K562 (cell line): ENCODE measurements at regions not wholly inside any gene's neighbourhood (a gene's known extent, or its start where the extent isn't known, plus 50 kb on each side); places are given as distances from the start of the nearest gene placed in this dataset.

Experiments used
- BCL6 ChIP-seq: fragments of 250-450 bp; sonication (Bioruptor Pico); IDR thresholded peaks from 2 replicates; pipeline ENCODE4 v1.4.0; 2020
- BRCA1 ChIP-seq, 2 experiments: fragments of 450-650 bp in 1 of 2; sonication (generic) in 1 of 2; formaldehyde crosslinking in 1 of 2; IDR thresholded peaks; 2 replicates each; pipeline versions ENCODE4 v1.5.0 to v1.6.1; 2017 to 2020; ENCODE audit warnings: mild to moderate bottlenecking in 1 of 2, missing genetic modification reagents in 1 of 2
- GTF2F1 ChIP-seq: IDR thresholded peaks from 2 replicates; pipeline ENCODE4 v1.6.1; 2011; ENCODE audit warnings: low read depth, low read length, improper control_type of control experiment
- ZNF232 ChIP-seq: sonication (generic); formaldehyde crosslinking; IDR thresholded peaks from 2 replicates; pipeline ENCODE4 v1.8.0; 2022; ENCODE audit warnings: mild to moderate bottlenecking, missing genetic modification reagents
- TF ChIP-seq, protein P1 (sequence below): sonication (generic); formaldehyde crosslinking; IDR thresholded peaks from 2 replicates; pipeline ENCODE4 v1.8.0; 2023; ENCODE audit warnings: mild to moderate bottlenecking, missing genetic modification reagents

DNA sequence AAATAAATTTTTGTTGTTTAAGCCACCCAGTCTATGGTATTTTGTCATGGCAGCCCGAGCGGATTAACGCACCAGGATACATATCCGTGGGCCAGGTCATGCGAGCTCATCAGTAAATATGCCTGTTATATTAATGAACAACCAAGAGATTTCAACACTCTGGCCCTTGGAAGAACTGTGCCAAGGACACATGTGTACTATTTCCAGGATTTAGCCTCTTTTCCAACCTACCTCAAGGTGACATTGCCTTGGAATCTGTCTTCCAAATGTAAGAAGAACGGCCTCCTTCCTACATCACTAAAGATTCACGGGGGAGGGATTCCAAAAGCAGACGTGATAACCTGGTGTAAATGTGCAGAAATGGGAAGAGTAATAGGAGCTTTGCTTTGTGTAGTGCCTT lies 72.8 kb upstream of the DYNLRB2 start:
- TF ChIP-seq GTF2F1 = no peak
- TF ChIP-seq BCL6 (CRISPR knock-in tag) = no peak
- TF ChIP-seq ZNF232 (CRISPR knock-in tag) = no peak
- no peak for TF ChIP-seq BRCA1 (IDR thresholded peaks at IDR 0.05)
- TF ChIP-seq BRCA1 (CRISPR knock-in tag; IDR thresholded peaks at IDR 0.05) = no peak
- TF ChIP-seq, protein P1, sequence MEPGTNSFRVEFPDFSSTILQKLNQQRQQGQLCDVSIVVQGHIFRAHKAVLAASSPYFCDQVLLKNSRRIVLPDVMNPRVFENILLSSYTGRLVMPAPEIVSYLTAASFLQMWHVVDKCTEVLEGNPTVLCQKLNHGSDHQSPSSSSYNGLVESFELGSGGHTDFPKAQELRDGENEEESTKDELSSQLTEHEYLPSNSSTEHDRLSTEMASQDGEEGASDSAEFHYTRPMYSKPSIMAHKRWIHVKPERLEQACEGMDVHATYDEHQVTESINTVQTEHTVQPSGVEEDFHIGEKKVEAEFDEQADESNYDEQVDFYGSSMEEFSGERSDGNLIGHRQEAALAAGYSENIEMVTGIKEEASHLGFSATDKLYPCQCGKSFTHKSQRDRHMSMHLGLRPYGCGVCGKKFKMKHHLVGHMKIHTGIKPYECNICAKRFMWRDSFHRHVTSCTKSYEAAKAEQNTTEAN (CRISPR knock-in tag) = no peak
